Esophagus muscularis mucosa (tissue), 4 donors: ENCODE measurements at regions not wholly inside any gene's neighbourhood (a gene's known extent, or its start where the extent isn't known, plus 50 kb on each side); places are given as distances from the start of the nearest gene placed in this dataset.

Source experiments
- DNase-seq: peaks from one replicate; pipeline ENCODE4 v3.0.0-alpha.2; 2017; ENCODE audit errors: extremely low spot score
- H3K27ac ChIP-seq, 4 donors: fragments of 200-600 bp; sonication (generic); replicated peaks in 1 of 4; 1 replicate in 3 of 4; 2 replicates in 1 of 4; pipeline ENCODE4 v1.5.1; 2016 to 2019; ENCODE audit warnings: mild to moderate bottlenecking in 1 of 4
- H3K27me3 ChIP-seq, 4 donors: fragments of 200-600 bp; sonication (generic); one replicate each; pipeline versions ENCODE4 v1.5.1 to v1.6.0; 2016 to 2019
- H3K36me3 ChIP-seq, 4 donors: fragments of 200-600 bp; sonication (generic); one replicate each; pipeline ENCODE4 v1.5.1; 2016 to 2019
- H3K4me1 ChIP-seq, 4 donors: fragments of 200-600 bp; sonication (generic); one replicate each; pipeline ENCODE4 v1.5.1; 2016 to 2019
- H3K4me3 ChIP-seq, 4 donors: fragments of 200-600 bp; sonication (generic); 1 replicate in 2 of 4; 2 replicates in 2 of 4; pipeline ENCODE4 v1.5.1; 2016 to 2019; ENCODE audit warnings: mild to moderate bottlenecking in 4 of 4, moderate library complexity in 1 of 4
- H3K9me3 ChIP-seq, 4 donors: fragments of 200-600 bp; sonication (generic); 1 replicate in 3 of 4; 2 replicates in 1 of 4; pipeline ENCODE4 v1.5.1; 2016 to 2019
- EP300 ChIP-seq: sonication (generic); formaldehyde crosslinking; IDR thresholded peaks from one replicate; pipeline ENCODE4 v1.6.1; 2017; ENCODE audit warnings: antibody characterized with exemption
- POLR2A ChIP-seq: fragments of 450-650 bp; IDR thresholded peaks from one replicate; pipeline ENCODE4 v1.6.1; 2017; ENCODE audit warnings: antibody characterized with exemption, moderate library complexity, mild to moderate bottlenecking, low read depth
- POLR2AphosphoS5 ChIP-seq, 2 donors: sonication (generic); formaldehyde crosslinking; IDR thresholded peaks; one replicate each; pipeline ENCODE4 v1.6.1; 2017; ENCODE audit warnings: antibody characterized with exemption in 2 of 2
- WGBS: methylation state at CpG from one replicate; pipeline ENCODE4 v1.1.5; 2018; 5-methylcytosine and 5-hydroxymethylcytosine counted together
- intact Hi-C: fragments of 100-400 bp; cut with DNase I; formaldehyde crosslinking; loops from one replicate; pipeline ENCODE4 v1.15.1; 2023
- TF ChIP-seq, protein P1 (sequence below), 3 experiments: fragments of 200-600 bp in 2 of 3; fragments of 450-650 bp in 1 of 3; sonication (generic) in 2 of 3; IDR thresholded peaks; one replicate each; pipeline ENCODE4 v1.5.1; 2017 to 2019; ENCODE audit warnings: antibody characterized with exemption in 3 of 3, mild to moderate bottlenecking in 2 of 3, moderate library complexity in 1 of 3

DNA sequence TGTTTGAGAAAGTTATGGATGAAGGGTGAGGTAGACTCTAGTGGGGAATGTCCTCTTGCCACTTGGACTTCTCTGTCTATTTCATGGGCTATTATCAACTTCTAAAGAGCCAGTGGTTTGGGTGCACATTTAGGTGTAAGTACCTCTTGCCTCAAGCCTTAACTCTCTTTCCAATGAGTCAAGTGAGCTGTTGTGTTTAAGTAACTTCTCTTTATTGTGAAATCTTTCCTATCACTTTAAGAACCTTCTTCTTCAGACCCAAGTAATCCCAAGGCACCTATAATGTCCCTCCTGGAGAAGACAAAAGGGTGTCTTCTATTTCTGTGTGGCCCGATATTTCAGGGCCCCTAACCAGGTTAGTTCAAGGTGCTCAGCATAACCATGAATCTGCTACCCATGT, 90.5 kb upstream of the VPREB1 start:
- intact Hi-C loops: no loop called here
- H3K27ac ChIP-seq: no peak overlapping the region
- no peaks in the 10 kb centered on the region for H3K4me1 ChIP-seq
- H3K27me3 ChIP-seq: peaks cover 0 to 43% (median 0%) of the 10 kb centered on the region in 4 donors
- H3K4me3 ChIP-seq: no peak overlapping the region
- H3K9me3 ChIP-seq: no peaks in the 10 kb centered on the region
- no peaks in the 10 kb centered on the region for H3K36me3 ChIP-seq
- 79% methylated on average over 1 of the region's 1 CpG for WGBS
- TF ChIP-seq EP300 (no peak), POLR2AphosphoS5 (IDR thresholded peaks at IDR 0.05) (no peak), POLR2A (no peak)
- TF ChIP-seq, protein P1, sequence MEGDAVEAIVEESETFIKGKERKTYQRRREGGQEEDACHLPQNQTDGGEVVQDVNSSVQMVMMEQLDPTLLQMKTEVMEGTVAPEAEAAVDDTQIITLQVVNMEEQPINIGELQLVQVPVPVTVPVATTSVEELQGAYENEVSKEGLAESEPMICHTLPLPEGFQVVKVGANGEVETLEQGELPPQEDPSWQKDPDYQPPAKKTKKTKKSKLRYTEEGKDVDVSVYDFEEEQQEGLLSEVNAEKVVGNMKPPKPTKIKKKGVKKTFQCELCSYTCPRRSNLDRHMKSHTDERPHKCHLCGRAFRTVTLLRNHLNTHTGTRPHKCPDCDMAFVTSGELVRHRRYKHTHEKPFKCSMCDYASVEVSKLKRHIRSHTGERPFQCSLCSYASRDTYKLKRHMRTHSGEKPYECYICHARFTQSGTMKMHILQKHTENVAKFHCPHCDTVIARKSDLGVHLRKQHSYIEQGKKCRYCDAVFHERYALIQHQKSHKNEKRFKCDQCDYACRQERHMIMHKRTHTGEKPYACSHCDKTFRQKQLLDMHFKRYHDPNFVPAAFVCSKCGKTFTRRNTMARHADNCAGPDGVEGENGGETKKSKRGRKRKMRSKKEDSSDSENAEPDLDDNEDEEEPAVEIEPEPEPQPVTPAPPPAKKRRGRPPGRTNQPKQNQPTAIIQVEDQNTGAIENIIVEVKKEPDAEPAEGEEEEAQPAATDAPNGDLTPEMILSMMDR (IDR thresholded peaks at IDR 0.05): no peak
- no peak for DNase-seq

DNA sequence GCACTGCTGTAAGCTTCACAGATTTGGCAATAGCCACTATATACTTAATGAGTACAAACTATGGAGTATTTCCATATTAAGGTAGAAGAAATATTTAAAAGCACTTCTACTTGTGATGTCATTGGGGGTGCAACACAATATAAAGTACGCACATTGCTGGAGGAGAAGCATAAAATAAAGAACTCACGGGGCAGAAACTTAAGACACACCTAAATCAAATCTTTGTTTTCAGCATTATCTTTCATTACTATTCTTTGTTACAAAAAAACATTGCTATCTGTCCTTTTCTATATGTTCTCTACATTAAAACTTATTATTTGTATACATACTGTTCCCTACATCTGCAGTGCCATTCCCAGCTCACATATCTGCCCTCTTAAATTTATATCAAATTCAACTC, 93.3 kb upstream of the VPREB1 start:
- intact Hi-C loops: no loop called here
- WGBS: 77% methylated on average over 2 of the region's 2 CpGs
- no peak for DNase-seq
- Histone ChIP-seq H3K27ac (no peak overlapping the region), H3K4me1 (no peaks in the 10 kb centered on the region), H3K27me3 (peaks cover 0 to 60% (median 0%) of the 10 kb centered on the region in 4 donors), H3K4me3 (no peak overlapping the region), H3K36me3 (no peaks in the 10 kb centered on the region), H3K9me3 (no peaks in the 10 kb centered on the region)
- TF ChIP-seq POLR2A: no peak
- TF ChIP-seq POLR2AphosphoS5 (IDR thresholded peaks at IDR 0.05): no peak
- no peak for TF ChIP-seq EP300
- TF ChIP-seq, protein P1 (IDR thresholded peaks at IDR 0.05): no peak

DNA sequence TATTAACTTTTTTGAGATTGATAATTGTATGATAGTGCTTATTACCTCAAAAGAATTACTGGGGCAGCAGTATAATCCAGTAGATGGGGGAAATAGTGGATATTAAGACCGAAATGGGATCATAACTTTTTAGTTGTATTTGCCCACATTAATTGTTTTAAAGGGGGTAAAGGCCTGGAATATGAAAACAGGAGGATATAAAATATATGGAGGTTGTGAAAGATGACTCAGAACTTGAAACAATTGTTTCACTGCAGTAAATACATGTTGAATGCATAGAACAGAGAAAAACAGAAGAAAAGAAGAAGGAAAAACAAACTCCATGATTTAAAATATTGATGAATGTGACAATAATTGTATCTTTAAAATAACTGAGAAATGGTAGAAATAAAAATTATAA, 94.1 kb upstream of the VPREB1 start:
- Histone ChIP-seq H3K27ac (no peak overlapping the region), H3K4me1 (no peaks in the 10 kb centered on the region), H3K9me3 (no peaks in the 10 kb centered on the region), H3K4me3 (no peak overlapping the region), H3K36me3 (no peaks in the 10 kb centered on the region), H3K27me3 (peaks cover 0 to 60% (median 0%) of the 10 kb centered on the region in 4 donors)
- intact Hi-C loops: no loop called here
- 52% methylated on average over 1 of the region's 1 CpG for WGBS
- DNase-seq: no peak
- TF ChIP-seq, protein P1 (IDR thresholded peaks at IDR 0.05): no peak
- no peak for TF ChIP-seq EP300
- no peak for TF ChIP-seq POLR2AphosphoS5 (IDR thresholded peaks at IDR 0.05)
- no peak for TF ChIP-seq POLR2A

DNA sequence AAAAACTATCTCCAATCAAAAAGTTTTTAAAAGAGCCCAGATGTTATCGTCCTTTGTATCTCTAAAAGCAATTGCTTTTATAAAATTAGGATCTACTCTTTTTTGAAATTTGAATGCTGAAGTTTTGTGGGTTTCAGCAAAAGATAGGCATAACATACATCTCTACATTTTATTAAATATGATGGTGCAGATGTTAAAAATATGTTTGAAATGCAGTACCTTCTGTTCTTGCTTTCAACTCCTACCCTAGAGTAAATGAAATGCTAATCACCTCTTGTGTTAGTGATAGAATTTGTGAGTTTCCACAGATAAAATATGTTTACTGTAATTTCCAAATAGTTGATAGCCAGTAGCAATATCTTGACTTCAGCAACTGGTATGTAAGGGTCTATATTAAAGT, 95.7 kb upstream of the VPREB1 start:
- H3K36me3 ChIP-seq: no peaks in the 10 kb centered on the region
- peaks cover 0 to 59% (median 0%) of the 10 kb centered on the region in 4 donors for H3K27me3 ChIP-seq
- H3K27ac ChIP-seq: no peak overlapping the region
- no peaks in the 10 kb centered on the region for H3K9me3 ChIP-seq
- 51% methylated on average over 1 of the region's 1 CpG for WGBS
- no peak for DNase-seq
- no peaks in the 10 kb centered on the region for H3K4me1 ChIP-seq
- TF ChIP-seq POLR2AphosphoS5 (IDR thresholded peaks at IDR 0.05): no peak
- TF ChIP-seq, protein P1 (IDR thresholded peaks at IDR 0.05): no peak
- TF ChIP-seq POLR2A: no peak
- TF ChIP-seq EP300: no peak
- intact Hi-C loops: no loop called here
- H3K4me3 ChIP-seq: no peak overlapping the region

DNA sequence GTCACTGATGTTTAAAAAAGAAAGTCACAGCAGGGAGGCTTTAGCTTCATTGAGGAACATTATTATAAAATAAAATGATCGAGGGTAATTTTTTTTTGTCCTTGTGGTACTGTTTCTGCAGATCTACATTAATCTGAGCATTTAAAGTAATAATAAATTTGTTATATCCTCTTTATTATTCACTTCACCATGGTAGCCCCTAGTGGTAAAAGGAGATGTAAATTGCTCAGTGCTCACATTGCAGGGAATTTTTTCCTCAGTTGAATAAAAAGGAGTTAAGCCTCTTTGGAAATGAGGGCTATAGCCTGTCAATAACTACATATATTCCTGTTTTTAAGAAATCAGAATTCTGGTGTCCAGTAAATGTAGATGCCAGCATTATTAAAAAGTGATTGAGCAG, 99.7 kb upstream of the VPREB1 start:
- intact Hi-C loops: no loop called here
- peaks cover 0 to 51% (median 6%) of the 10 kb centered on the region in 4 donors for H3K27me3 ChIP-seq
- H3K9me3 ChIP-seq: no peaks in the 10 kb centered on the region
- DNase-seq: no peak
- WGBS: 87% methylated on average over 1 of the region's 1 CpG
- no peaks in the 10 kb centered on the region for H3K4me1 ChIP-seq
- TF ChIP-seq, protein P1 (IDR thresholded peaks at IDR 0.05): no peak
- TF ChIP-seq EP300: no peak
- TF ChIP-seq POLR2A: no peak
- TF ChIP-seq POLR2AphosphoS5 (IDR thresholded peaks at IDR 0.05): no peak
- no peaks in the 10 kb centered on the region for H3K36me3 ChIP-seq
- H3K4me3 ChIP-seq: no peak overlapping the region
- no peak overlapping the region for H3K27ac ChIP-seq
